HG02623 (cell line): ENCODE measurements at regions not wholly inside any gene's neighbourhood (a gene's known extent, or its start where the extent isn't known, plus 50 kb on each side); places are given as distances from the start of the nearest gene placed in this dataset.
"Not testable (repeated sequence)": the region's sequence is repeated elsewhere in the genome, so short reads cannot be mapped to it uniquely, and the experiment has no call there.

ENCODE experiments used
- ATAC-seq: cut with Tn5 transposase; IDR thresholded peaks from one replicate; pipeline ENCODE4 v1.9.1; 2021; ENCODE audit warnings: moderate library complexity; ENCODE audit not compliant: unreplicated experiment

- ATAC-seq, result no peak
Observed at GRCh38 chr5:32842813-32843530, 131.9 kb downstream of the NPR3 start.

- ATAC-seq, result no peak
Observed at GRCh38 chr5:32843531-32843895, 132.4 kb downstream of the NPR3 start.

GRCh38 chr5:32845171-32845570 lies 134.1 kb downstream of the NPR3 start:
- ATAC-seq, result no peak

- no peak for ATAC-seq
Observed at GRCh38 chr5:32848120-32848519, 137.0 kb downstream of the NPR3 start.

GRCh38 chr5:32848681-32849080 lies 137.6 kb downstream of the NPR3 start:
- ATAC-seq, result no peak

GRCh38 chr5:32850817-32851496 lies 139.8 kb downstream of the NPR3 start:
- ATAC-seq, result no peak

- ATAC-seq, result no peak
Observed at GRCh38 chr5:32851559-32852173, 140.5 kb downstream of the NPR3 start.

- ATAC-seq, result no peak
Observed at GRCh38 chr5:32852535-32852934, 141.4 kb downstream of the NPR3 start.

GRCh38 chr5:32852976-32853375 lies 141.9 kb downstream of the NPR3 start:
- no peak for ATAC-seq

- ATAC-seq, result no peak
Observed at GRCh38 chr5:32854473-32854872, 143.4 kb downstream of the NPR3 start.

GRCh38 chr5:32859211-32859641 lies 148.1 kb downstream of the NPR3 start:
- no peak for ATAC-seq

- ATAC-seq, result no peak
Observed at GRCh38 chr5:32865475-32865874, 154.4 kb downstream of the NPR3 start.

GRCh38 chr5:32866138-32866537 lies 155.0 kb downstream of the NPR3 start:
- no peak for ATAC-seq

- no peak for ATAC-seq
Observed at GRCh38 chr5:32869216-32869615, 158.1 kb downstream of the NPR3 start.

- no peak for ATAC-seq
Observed at GRCh38 chr5:32876791-32877190, 165.7 kb downstream of the NPR3 start.

- not testable (repeated sequence) for ATAC-seq
Observed at GRCh38 chr5:32879364-32879763, 168.2 kb downstream of the NPR3 start.

GRCh38 chr5:32880796-32881195 lies 169.7 kb downstream of the NPR3 start:
- ATAC-seq, result no peak

- no peak for ATAC-seq
Observed at GRCh38 chr5:32887390-32887789, 176.3 kb downstream of the NPR3 start.

- no peak for ATAC-seq
Observed at GRCh38 chr5:32889078-32889477, 178.0 kb downstream of the NPR3 start.

- no peak for ATAC-seq
Observed at GRCh38 chr5:32903613-32904012, 192.5 kb downstream of the NPR3 start.

GRCh38 chr5:32908641-32909040 lies 197.5 kb downstream of the NPR3 start:
- ATAC-seq, result no peak

- no peak for ATAC-seq
Observed at GRCh38 chr5:32909207-32909606, 198.1 kb downstream of the NPR3 start.
